Liver (tissue), 3 donors: ENCODE measurements at regions not wholly inside any gene's neighbourhood (a gene's known extent, or its start where the extent isn't known, plus 50 kb on each side); places are given as distances from the start of the nearest gene placed in this dataset.

Experiments
- GABPA ChIP-seq, 2 donors: IDR thresholded peaks in 1 of 2; conservative IDR thresholded peaks in 1 of 2; 2 replicates each; pipeline ENCODE4 v1.6.1; 2016; ENCODE audit warnings: antibody characterized with exemption in 2 of 2, mild to moderate bottlenecking in 1 of 2, moderate library complexity in 1 of 2
- HNF4G ChIP-seq: IDR thresholded peaks from 2 replicates; pipeline ENCODE4 v1.6.1; 2016; ENCODE audit warnings: antibody characterized with exemption
- MAX ChIP-seq: IDR thresholded peaks from 2 replicates; pipeline ENCODE4 v1.6.1; 2016; ENCODE audit warnings: antibody characterized with exemption
- RAD21 ChIP-seq, 2 donors: IDR thresholded peaks; 2 replicates each; pipeline ENCODE4 v1.6.1; 2016; ENCODE audit warnings: antibody characterized with exemption in 2 of 2, mild to moderate bottlenecking in 2 of 2
- SP1 ChIP-seq: IDR thresholded peaks from 2 replicates; pipeline ENCODE4 v1.6.1; 2018; ENCODE audit warnings: antibody characterized with exemption, mild to moderate bottlenecking
- TAF1 ChIP-seq: conservative IDR thresholded peaks from 2 replicates; pipeline ENCODE4 v1.6.1; 2016; ENCODE audit warnings: antibody characterized with exemption, mild to moderate bottlenecking
- YY1 ChIP-seq: IDR thresholded peaks from 2 replicates; pipeline ENCODE4 v1.6.1; 2016; ENCODE audit warnings: antibody characterized with exemption, mild to moderate bottlenecking
- ZBTB33 ChIP-seq: IDR thresholded peaks from 2 replicates; pipeline ENCODE4 v1.6.1; 2016; ENCODE audit warnings: antibody characterized with exemption
- TF ChIP-seq, protein P1 (sequence below): fragments of 150-350 bp; IDR thresholded peaks from 2 replicates; pipeline ENCODE4 v1.5.1; 2017; ENCODE audit warnings: improper control_type of control experiment, low read depth, low read length; ENCODE audit not compliant: missing input control
- TF ChIP-seq, protein P2 (sequence below): IDR thresholded peaks from 2 replicates; pipeline ENCODE4 v1.6.1; 2016; ENCODE audit warnings: antibody characterized with exemption, mild to moderate bottlenecking
- donor health status: healthy.
- donor health status: healthy.

GRCh38 chr6:66376001-66376400 is 669.0 kb upstream of the EYS start:
- TF ChIP-seq, protein P1, sequence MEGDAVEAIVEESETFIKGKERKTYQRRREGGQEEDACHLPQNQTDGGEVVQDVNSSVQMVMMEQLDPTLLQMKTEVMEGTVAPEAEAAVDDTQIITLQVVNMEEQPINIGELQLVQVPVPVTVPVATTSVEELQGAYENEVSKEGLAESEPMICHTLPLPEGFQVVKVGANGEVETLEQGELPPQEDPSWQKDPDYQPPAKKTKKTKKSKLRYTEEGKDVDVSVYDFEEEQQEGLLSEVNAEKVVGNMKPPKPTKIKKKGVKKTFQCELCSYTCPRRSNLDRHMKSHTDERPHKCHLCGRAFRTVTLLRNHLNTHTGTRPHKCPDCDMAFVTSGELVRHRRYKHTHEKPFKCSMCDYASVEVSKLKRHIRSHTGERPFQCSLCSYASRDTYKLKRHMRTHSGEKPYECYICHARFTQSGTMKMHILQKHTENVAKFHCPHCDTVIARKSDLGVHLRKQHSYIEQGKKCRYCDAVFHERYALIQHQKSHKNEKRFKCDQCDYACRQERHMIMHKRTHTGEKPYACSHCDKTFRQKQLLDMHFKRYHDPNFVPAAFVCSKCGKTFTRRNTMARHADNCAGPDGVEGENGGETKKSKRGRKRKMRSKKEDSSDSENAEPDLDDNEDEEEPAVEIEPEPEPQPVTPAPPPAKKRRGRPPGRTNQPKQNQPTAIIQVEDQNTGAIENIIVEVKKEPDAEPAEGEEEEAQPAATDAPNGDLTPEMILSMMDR, result no peak
- TF ChIP-seq HNF4G, result no peak
- no peak for TF ChIP-seq YY1
- TF ChIP-seq TAF1, result no peak
- no peak for TF ChIP-seq RAD21 (IDR thresholded peaks at IDR 0.05)
- no peak for TF ChIP-seq ZBTB33
- no peak for TF ChIP-seq SP1
- no peak for TF ChIP-seq GABPA (IDR thresholded peaks at IDR 0.05 in 1 of 2, conservative IDR thresholded peaks at IDR 0.05 in 1 of 2)
- TF ChIP-seq MAX, result no peak
- TF ChIP-seq, protein P2, sequence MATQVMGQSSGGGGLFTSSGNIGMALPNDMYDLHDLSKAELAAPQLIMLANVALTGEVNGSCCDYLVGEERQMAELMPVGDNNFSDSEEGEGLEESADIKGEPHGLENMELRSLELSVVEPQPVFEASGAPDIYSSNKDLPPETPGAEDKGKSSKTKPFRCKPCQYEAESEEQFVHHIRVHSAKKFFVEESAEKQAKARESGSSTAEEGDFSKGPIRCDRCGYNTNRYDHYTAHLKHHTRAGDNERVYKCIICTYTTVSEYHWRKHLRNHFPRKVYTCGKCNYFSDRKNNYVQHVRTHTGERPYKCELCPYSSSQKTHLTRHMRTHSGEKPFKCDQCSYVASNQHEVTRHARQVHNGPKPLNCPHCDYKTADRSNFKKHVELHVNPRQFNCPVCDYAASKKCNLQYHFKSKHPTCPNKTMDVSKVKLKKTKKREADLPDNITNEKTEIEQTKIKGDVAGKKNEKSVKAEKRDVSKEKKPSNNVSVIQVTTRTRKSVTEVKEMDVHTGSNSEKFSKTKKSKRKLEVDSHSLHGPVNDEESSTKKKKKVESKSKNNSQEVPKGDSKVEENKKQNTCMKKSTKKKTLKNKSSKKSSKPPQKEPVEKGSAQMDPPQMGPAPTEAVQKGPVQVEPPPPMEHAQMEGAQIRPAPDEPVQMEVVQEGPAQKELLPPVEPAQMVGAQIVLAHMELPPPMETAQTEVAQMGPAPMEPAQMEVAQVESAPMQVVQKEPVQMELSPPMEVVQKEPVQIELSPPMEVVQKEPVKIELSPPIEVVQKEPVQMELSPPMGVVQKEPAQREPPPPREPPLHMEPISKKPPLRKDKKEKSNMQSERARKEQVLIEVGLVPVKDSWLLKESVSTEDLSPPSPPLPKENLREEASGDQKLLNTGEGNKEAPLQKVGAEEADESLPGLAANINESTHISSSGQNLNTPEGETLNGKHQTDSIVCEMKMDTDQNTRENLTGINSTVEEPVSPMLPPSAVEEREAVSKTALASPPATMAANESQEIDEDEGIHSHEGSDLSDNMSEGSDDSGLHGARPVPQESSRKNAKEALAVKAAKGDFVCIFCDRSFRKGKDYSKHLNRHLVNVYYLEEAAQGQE, result no peak
